CD4-positive, alpha-beta T cell treated with Interleukin-15 for 1 hour (primary cell): ENCODE measurements at regions not wholly inside any gene's neighbourhood (a gene's known extent, or its start where the extent isn't known, plus 50 kb on each side); places are given as distances from the start of the nearest gene placed in this dataset.
"Not testable (repeated sequence)": the region's sequence is repeated elsewhere in the genome, so short reads cannot be mapped to it uniquely, and the experiment has no call there.

Experiments used
- DNase-seq: peaks from one replicate; pipeline ENCODE4 v3.0.0-alpha.2; 2020

DNA sequence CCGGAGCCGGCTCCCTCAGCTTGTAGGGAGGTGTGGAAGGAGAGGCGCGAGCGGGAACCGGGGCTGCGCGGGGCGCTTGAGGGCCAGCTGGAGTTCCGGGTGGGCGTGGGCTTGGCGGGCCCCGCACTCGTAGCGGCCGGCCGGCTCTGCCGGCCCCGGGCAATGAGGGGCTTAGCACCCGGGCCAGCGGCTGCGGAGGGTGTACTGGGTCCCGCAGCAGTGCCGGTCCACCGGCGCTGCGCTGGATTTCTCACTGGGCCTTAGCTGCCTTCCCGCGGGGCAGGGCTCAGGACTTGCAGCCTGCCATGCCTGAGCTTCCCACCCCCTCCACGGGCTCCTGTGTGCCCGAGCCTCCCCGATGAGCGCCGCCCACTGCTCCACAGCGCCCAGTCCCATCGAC, 404.3 kb downstream of the ZBBX start:
- DNase-seq = not testable (repeated sequence)

DNA sequence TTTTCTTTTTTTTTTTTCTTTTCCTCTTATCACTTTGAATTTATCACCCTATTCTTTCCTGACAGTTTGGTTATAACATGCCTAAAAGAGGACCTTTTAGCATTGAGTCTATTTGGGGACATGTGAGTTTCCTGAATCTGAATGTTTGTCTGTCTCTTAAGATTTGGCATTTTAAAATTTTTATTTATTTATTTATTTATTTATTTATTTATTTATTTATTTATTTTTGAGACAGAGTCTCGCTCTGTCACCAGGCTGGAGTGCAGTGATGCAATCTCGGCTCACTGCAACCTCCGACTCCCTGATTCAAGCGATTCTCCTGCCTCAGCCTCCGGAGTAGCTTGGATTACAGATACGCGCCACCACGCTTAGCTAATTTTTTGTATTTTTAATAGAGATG, 412.4 kb downstream of the ZBBX start:
- DNase-seq = not testable (repeated sequence)

DNA sequence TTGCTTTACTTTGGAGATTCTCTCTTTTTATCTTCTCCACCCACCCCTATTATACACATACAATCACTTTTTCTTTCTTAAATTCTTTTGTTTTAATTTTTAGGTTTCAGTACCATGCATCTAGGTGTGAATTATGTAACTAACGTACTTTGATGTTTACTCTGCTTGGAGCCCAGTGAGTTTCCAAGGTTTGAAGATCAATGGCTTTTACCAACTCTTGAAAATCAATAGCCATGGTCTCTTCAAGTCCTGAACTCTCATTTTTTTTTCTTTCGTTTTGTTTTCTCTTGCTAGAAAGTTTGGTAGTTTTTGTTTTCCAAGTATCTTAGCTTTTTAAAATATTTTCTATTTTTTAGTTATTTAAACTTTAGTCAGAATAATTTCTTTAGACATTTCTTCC, 417.2 kb downstream of the ZBBX start:
- DNase-seq = no peak

DNA sequence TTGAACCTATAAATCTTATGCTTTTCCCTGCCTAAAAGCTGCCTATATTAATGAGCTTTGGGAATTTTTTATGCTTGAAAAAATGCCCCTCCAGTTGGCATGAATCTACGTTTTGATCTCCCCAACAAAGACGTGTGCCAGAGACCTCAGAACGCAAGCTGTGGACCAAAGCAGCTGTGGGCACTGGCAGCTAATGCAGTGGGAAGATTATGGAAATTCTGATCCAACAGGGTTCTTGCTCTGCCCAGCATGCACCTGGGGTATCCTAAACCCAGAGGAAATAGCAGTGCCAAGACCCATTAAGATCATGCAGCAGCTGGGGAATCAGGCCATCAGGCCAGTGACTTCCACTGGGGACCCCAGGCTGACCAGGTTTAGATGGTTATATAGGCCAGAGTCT, 423.0 kb downstream of the ZBBX start:
- no peak for DNase-seq

DNA sequence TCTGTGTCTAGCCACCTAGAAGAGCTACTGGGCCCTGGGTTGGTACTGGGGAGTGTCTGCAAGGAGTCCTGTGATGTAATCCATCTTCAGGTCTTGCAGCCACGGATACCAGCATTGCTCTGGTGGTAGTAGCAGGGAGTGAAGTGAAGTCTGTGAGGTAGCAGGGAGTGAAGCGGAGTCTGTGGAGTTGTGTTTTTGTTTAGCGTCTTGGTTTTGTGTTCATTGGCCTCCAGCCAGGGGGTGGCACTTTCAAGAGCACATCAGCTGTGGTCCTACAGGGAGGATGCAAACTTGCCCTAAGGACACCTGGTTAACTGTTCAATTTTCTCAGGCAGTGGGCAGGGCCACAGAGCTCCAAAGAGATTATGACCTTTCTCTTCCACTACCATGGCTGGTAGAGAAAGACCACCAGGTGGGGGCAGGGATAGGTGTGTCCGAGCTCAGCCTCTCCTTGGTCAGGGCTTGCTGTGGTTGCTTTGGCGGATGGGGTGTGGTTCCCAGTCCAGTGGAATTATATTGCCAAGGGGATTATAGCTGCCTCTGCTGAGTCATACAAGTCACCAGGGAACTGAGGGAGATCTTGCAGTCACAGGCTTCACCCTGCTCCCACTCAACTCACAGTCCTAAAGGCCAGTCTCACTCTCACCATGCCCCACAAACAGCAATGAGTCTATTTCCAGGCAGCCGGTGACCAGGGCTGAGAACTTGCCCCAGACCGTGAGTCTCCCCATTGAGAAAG, 424.7 kb downstream of the ZBBX start:
- DNase-seq = no peak

DNA sequence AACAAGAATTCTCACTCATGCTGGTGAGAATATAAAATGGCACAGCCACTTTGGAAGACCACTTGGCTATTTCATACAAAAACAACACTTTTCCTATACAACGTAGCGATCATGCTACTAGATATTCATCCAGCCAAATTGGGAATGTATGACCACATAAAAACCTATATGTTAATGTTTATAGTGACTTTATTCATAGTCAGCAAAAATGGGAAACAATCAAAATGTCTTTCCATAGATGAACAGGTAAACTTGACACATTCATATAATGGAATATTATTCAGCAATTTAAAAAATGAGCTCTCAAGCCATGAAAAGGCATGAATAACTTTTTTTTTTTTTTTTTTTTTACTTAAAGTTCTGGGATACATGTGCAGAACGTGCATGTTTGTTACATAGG, 445.2 kb downstream of the ZBBX start:
- DNase-seq = no peak

DNA sequence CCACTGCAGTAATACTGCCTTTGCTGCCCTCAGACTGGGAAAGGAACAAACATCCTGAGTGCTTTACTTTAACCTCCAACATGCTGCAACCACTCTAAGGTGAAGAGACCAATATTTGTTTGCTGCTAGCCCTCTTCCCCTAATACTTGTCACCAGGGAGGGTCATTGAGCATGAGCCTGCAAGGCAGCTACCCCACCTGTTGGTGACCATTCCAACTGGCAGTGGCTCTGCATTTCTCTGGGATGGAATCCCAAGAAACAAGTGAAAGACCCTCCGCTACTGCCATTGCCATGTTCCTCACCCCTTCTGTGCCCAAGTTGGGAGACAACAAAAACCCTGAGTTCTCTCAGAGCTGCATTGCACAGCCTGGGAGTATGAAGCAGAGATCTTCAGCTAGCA, 462.7 kb downstream of the ZBBX start:
- DNase-seq = no peak

DNA sequence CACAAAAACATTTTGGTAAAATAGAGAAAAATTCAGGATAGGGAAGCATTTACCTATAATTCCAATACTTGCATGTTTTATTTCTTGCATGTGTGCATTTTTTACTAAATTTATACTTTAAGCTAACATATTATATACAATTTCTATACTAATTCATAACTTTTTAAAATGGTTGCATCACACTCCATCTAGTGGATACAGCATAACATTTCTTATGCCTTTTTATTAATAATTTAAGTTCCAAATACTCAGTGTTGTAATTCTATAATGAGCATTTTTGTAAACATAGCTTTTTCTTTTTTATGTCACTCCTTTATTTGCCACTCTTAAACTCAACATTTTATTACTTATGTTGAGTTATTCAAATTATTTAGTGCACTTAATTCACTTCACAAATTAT, 477.7 kb downstream of the ZBBX start:
- DNase-seq = no peak

DNA sequence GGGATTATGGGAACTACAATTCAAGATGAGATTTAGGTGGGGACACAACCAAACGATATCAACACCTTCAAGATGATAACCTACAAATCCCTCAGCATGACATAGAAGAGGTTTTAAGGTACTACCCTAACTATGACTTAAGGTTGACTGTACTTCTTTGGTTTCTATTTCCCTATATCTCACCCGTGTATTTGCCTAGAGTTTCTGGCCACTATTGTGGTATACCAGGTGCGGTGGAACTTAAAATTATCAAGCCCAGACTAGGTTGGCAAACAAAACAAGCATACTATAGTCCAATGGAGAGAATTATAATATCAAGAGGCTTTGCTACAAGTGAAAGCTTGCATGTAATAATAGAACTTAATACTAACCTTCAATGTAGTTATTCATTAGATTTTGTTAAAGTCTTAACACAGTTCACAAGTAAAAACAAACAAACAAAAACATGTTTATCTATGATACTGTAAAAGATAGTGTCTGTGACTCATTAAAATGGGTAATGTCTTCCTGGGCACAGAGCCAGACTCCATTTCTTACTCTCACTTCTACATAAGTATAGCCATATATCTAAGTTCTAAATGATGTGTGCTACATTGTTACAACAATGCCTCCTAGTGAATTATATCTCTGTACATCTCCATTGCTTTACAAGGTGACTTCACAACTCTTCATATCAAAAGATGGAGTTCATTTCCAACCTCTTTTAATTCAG, 479.1 kb downstream of the ZBBX start:
- DNase-seq = no peak

DNA sequence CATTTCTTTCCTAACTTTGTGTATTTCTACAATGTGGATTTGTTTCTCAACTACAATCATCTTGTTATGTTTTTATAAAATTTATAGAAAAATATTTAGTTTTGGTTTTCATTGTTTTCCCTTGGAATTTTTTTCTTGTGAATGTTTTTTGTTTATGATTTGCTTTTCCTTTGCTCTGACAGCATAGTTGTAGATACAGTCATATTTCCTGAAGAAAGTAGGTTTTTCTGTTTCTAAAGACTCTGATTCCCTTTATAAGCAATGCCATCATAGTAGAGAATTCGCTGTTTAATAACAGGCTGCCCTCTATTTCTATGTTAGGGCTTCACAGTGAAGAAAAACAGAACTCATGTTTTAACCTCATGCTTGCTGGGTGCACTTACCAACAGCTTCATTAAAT, 482.3 kb downstream of the ZBBX start:
- no peak for DNase-seq

DNA sequence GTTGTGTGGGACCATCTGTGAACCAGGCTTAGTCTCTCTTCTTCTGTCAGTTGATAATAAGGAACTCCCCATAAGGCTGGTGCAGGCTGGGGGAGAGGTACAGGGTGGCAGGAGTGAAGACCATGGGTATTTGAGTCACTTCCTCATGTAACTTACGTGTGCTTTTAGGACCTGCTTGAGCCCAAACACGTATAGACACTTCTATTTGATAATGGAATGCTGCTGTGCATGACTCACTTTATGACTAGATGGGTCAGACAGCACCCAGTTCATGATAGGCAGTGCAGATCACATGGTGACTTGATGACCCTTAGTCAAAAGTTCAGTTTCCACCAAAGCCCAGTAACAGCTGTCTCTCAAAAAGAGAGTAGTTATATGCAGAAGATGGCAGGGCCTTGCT, 490.9 kb downstream of the ZBBX start:
- no peak for DNase-seq

DNA sequence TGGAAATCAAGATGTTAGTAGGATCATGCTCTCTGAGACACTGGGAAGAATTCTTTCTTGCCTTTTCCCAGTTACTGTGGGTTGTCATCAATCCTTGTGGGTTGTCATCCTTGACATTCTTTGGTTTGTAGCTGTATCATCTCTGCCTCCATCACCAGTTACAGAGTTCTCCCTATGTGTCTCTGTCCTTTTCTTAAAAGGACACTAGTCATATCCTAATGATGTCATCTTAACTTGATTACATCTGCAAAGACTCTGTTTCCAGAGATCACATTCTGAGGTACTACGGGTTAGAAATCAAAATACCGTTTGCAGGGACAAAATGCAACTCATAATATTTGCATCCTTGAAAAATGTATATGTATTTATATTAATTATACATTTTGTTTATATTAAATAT, 500.4 kb downstream of the ZBBX start:
- no peak for DNase-seq

DNA sequence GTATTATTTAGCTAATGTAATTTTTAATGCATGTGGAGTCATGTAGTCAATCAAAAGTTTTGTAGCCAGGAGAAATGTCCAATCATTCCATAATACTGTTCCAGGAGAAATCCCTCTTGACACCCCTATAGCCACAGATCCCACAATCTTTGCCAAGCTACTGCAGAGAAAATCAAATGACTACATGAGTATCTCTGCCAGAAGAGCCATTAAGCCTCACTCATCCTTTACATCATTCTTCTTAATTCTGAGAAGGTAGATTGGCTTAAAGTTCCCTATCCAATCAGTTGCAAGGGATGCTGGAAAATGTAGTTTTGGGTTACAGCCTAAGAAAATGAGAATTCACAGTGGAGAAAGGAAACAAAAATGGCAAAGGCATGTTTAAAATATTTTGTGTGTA, 502.1 kb downstream of the ZBBX start:
- no peak for DNase-seq

DNA sequence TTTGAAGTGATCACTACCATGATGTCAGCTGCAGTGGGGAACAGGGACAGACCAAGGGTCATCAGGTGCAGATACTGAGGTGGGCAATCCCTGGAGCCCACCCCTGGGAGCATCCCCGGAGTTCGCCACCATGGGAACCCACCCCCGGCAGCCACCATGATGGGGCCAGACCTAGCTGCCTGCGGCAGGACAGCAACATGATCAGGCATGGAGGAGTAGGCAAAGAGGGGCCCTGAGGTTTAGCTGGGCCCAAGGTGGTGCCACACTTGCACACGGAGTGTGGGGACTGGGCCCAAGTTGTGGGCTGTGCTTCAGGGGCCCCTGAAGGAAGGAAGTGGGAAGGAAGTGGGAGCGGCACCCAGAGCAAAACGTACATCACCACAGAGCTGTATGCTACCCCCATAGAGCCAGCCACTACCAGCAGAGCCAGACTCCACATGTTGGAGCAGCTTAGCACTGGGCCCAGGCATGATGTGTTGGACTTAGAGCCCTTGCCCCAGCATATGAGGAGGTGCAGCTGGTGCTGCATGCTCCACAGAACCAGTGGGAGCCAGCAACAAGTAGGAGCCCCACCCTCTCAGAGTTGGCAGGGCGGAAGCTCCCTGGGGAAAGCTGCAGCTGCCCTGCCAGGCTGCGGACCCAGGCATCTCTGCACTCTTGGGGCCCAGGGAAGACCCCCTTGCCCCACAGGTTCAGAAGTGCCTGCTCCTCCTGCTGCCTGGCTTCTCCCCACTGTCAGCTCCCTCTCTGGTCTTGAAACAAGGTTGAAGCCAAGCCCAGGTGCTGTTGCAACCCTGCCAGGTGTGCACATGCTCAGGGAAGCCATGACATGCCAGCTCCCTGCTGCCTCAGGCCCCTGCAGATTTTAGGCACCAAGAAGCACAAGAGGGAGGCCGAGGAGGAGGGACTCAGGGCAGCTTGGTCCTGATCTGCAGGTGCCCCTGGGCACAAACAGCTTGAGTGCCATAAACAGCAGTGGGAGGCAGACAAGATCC, 515.3 kb downstream of the ZBBX start:
- DNase-seq = no peak

DNA sequence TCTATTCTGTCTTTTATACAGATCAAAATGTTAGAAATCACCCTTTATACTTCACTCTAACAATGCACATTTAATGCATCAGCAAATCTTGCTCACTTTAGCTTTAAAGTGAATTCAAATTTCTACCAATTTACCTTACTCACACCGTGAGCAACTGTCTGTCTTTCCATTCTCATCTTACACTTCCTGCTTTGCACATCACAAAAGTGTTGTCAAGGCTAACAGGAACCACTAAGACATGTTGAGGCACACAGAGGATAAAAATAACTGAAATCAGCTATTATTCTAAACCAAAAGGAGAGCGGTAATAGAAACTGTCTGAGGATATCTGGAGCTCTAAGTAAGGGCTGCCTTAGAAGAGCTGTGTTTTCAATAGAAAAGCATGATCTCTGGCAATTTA, 519.9 kb downstream of the ZBBX start:
- no peak for DNase-seq

DNA sequence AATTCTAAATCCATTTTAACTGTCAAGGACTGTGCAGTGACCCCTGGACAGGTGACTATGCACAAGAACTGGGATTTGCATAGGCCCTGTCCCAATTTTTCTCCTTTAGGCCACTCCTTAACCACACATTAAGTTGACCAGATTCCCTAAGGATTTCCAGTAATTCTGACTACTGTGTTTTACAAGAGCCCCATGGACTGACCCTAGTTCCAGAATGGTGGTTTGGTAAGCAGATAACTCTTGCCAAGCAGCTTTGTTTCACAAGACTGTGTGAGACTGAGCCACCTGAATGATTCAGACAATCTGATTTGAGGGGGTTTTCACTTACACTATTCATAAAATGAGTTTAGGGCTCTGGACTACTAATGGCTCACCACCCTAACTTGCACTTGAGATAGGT, 535.8 kb downstream of the ZBBX start:
- DNase-seq = no peak

DNA sequence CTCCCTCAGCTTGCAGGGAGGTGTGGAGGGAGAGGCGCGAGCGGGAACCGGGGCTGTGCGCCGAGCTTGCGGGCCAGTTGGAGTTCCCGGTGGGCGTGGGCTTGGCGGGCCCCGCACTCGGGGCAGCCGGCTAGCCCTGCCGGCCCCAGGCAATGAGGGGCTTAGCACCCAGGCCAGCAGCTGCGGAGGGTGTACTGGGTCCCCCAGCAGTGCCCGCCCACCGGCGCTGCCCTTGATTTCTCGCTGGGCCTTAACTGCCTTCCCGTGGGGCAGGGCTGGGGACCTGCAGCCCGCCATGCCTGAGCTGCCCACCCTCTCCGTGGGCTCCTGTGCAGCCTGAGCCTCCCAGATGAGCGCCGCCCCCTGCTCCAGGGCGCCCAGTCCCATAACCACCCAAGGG, 537.3 kb downstream of the ZBBX start:
- not testable (repeated sequence) for DNase-seq

DNA sequence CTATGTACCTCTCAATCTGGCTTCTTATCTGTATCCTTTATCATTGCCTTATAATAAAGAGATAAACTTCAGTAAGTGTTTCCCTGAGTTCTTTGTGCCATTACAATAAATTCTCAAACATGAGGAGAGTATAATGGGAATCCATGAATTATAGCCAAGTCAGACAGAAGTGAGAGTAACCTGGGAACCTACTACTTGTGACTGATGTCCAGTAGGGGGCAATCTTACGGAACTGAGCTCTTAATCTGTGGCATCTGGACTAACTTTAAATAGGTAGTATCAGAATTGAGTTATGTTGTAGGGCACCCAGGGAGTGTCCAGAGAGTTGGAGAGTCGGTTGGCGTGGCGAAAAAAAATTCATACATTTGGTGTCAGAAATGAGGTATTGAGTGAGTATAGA, 542.6 kb downstream of the ZBBX start:
- DNase-seq = no peak

DNA sequence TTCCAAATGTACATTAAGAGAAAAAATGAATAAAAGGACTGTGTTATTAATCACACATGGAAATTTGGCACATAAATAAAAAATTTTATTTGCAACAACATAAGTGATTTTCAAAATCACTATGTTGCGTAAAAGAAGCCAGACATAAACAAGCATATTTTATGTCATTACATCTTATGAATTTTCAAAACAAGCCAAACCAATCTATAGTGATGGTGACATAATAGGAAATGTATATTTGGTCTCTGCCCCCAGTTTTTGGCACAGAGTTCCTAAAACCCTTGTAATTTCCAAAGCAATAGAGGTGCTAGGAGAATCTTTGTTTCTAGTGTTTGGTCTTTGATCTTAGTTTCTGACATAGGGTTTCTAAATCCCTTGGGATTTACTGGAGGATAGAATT, 543.3 kb downstream of the ZBBX start:
- DNase-seq = no peak

DNA sequence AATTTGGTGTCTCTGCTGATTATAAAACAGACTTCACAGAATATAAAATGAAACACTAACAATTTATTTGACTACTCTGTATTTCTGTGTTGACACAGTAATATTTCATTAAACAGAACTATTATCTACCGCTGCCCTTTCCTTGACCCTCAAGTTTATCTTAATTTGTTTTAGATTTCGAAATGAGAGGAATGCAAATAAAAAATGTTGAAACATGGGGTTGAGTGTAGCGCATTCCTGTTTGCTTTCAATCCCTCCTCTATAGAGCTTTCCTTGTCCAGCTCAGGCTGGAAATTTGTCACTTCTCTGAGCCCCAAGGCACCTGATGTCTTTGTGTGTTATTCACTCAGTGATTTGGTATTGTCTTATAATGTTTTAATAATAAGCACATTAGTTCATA, 550.2 kb downstream of the ZBBX start:
- no peak for DNase-seq

DNA sequence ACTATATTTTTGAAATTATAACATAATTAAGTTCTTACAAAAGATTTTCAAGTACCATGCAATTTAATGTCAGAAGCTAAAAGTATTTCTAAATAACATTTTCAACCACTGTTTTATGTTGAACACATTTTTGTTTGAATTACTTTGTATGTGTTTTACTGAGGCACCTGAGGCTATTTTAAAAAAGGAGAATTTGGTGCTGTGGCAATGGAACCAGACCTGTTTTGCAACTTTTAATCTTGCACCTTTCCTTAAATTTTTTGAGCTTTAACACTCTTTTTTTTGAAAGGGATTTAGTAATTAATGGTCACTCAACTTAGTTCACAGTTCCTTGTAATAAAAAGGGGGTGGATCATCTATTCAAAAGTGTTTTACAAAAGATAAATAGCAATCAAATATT, 561.6 kb downstream of the ZBBX start:
- no peak for DNase-seq

DNA sequence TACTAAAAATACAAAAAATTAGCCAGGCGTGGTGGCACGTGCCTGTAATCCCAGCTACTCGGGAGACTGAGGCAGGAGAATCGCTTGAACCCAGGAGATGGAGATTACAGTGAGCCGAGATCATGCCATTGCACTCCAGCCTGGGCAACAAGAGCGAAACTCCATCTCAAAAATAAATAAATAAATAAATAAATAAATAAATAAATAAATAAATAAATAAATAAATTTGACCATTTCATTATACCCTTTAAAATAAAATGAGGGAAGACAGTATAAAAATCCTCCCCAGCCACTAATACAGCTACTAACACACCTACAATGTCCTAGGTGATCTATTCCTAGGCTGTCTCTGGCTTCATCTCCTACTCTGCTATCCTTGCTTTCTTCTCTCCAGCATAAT, 562.8 kb downstream of the ZBBX start:
- DNase-seq = not testable (repeated sequence)

DNA sequence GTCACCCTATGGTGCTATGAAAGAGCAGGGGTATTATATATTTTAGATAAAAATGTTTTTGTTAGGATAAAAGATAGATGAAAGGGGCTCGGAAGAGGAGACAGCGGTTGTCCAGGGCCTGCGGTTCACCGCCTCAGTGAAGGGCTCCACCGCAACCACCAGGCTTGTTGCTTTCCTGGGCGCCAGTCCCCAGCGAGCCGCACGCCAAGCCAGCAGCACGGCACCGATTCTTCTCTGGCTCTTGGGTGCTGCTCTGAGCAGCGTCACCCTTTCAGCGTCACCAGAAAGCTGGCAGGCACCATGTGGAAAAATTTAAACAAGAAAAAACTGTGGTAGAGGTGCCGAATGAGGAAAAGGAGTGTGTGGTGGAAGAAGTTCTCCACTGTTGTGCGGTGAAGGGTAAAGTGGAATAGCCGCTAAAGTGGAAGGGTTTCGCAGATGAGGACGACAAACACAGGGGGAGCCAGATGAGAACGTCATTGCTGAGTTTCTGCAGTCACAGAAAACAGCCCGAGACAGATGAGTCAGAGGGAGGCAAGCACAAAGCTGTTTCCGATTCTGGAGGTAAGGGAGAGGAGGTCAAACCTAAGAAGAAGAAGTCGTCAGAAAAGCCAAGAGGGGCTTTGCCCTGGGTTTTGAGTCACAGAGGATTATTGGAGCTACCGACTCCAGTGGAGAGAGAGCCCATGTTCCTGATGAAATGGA, 569.2 kb downstream of the ZBBX start:
- DNase-seq = no peak
